ENCODE measurements at regions not wholly inside any gene's neighbourhood (a gene's known extent, or its start where the extent isn't known, plus 50 kb on each side); places are given as distances from the start of the nearest gene placed in this dataset.

DNA sequence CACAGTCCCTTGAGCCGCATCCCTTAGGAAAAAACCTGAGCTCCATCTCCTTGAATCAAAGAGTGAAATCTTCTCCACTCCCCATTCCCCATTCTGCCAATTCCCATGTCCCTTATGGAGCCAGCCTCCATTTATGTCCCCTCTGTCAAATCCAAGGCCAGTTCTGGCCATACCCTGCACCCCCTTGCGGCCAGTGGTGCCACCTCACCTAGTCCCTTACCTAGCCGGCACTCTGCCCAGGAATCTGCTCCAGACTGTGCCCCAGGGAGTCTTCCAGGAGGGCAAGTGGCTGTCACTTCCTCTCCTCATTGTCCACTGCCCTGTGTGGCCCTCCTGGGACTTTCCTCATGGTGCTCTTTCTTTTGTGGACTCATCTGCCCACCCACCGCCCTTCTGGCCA, 195.4 kb upstream of the RMP24 start:
- no peaks in the 10 kb centered on the region for H3K4me1 Mint-ChIP-seq
- no peaks in the 10 kb centered on the region for H3K4me1 ChIP-seq (ENCODE audit: control insufficient read depth in 2 of 2, insufficient read depth in 2 of 2, low read length in 2 of 2)
- H3K4me2 ChIP-seq (replicated peaks; ENCODE audit: low read depth, low read length, poor library complexity, severe bottlenecking): no peak overlapping the region
- peaks cover 0 to 8% (median 0%) of the 10 kb centered on the region in 4 experiments for H3K27me3 ChIP-seq (replicated peaks in 1 of 4; ENCODE audit: control extremely low read depth in 1 of 4, control insufficient read depth in 3 of 4, insufficient read depth in 4 of 4, low read length in 3 of 4)
- no peaks in the 10 kb centered on the region for H4K20me1 ChIP-seq (ENCODE audit: control insufficient read depth, insufficient read depth, low read length, poor library complexity, severe bottlenecking)
- no peaks in the 10 kb centered on the region for H3K36me3 ChIP-seq (replicated peaks in 1 of 2; ENCODE audit: control extremely low read depth in 1 of 2, control insufficient read depth in 1 of 2, extremely low read depth in 1 of 2, insufficient read depth in 2 of 2, low read length in 1 of 2)
- DNase-seq: no peak
- H3K4me3 ChIP-seq (ENCODE audit: control extremely low read depth in 1 of 5, extremely low read depth in 1 of 5, insufficient read depth in 1 of 5, low read depth in 2 of 5, low read length in 4 of 5): no peak overlapping the region
- no peak overlapping the region for H2AFZ ChIP-seq (ENCODE audit: insufficient read depth, low read depth, low read length, poor library complexity, severe bottlenecking)
- no peaks in the 10 kb centered on the region for H3K9me3 Mint-ChIP-seq (ENCODE audit: insufficient read depth)
- no peak overlapping the region for H3K27ac ChIP-seq (ENCODE audit: low read length in 2 of 2)
- H3K9me3 ChIP-seq (ENCODE audit: control extremely low read depth in 1 of 3, control insufficient read depth in 2 of 3, insufficient read depth in 1 of 3, low read length in 2 of 3): peaks cover 0 to 5% (median 0%) of the 10 kb centered on the region in 3 donors
- ChIA-PET CTCF (interaction anchor here (1.4 kb wide), 1 partner anchor 21 kb away, joined by 4 read pairs; no protein-coding TSS in a partner anchor), POLR2A (no interaction called here)
- 83% methylated on average over 4 of the region's 4 CpGs for WGBS (ENCODE audit: insufficient coverage)
- H3K27ac Mint-ChIP-seq: no peak overlapping the region
- no peaks in the 10 kb centered on the region for H3K79me2 ChIP-seq (ENCODE audit: control insufficient read depth, insufficient read depth, low read length)
- H3K27me3 Mint-ChIP-seq: peaks cover 24% of the 10 kb centered on the region
- intact Hi-C loops (cut with micrococcal nuclease): no loop called here
- no peak overlapping the region for H3K9ac ChIP-seq (ENCODE audit: low read length)
- ATAC-seq (ENCODE audit: low read depth): no peak
- TF ChIP-seq EZH2 (IDR thresholded peaks at IDR 0.05; ENCODE audit: borderline replicate concordance, insufficient read depth, low read depth, low read length, poor library complexity, severe bottlenecking): no peak
- no peak for TF ChIP-seq CTCF (IDR thresholded peaks at IDR 0.05)
- H3K4me3 Mint-ChIP-seq: no peak overlapping the region

GRCh38 chr18:35778850-35779627, 193.4 kb upstream of the RMP24 start:
- Mint-ChIP-seq H3K27ac (no peak overlapping the region), H3K4me3 (no peak overlapping the region), H3K27me3 (peaks cover 24% of the 10 kb centered on the region), H3K4me1 (no peaks in the 10 kb centered on the region), H3K9me3 (ENCODE audit: insufficient read depth) (no peaks in the 10 kb centered on the region)
- H2AFZ ChIP-seq (ENCODE audit: insufficient read depth, low read depth, low read length, poor library complexity, severe bottlenecking): no peak overlapping the region
- WGBS (ENCODE audit: insufficient coverage): 78% methylated on average over 3 of the region's 4 CpGs
- H3K4me1 ChIP-seq (ENCODE audit: control insufficient read depth in 2 of 2, insufficient read depth in 2 of 2, low read length in 2 of 2): no peaks in the 10 kb centered on the region
- H4K20me1 ChIP-seq (ENCODE audit: control insufficient read depth, insufficient read depth, low read length, poor library complexity, severe bottlenecking): no peaks in the 10 kb centered on the region
- CTCF ChIA-PET: no interaction called here
- peaks cover 0 to 5% (median 0%) of the 10 kb centered on the region in 3 donors for H3K9me3 ChIP-seq (ENCODE audit: control extremely low read depth in 1 of 3, control insufficient read depth in 2 of 3, insufficient read depth in 1 of 3, low read length in 2 of 3)
- H3K9ac ChIP-seq (ENCODE audit: low read length): no peak overlapping the region
- H3K4me2 ChIP-seq (replicated peaks; ENCODE audit: low read depth, low read length, poor library complexity, severe bottlenecking): no peak overlapping the region
- ATAC-seq (ENCODE audit: low read depth) (no peak), DNase-seq (no peak)
- H3K4me3 ChIP-seq (ENCODE audit: control extremely low read depth in 1 of 5, extremely low read depth in 1 of 5, insufficient read depth in 1 of 5, low read depth in 2 of 5, low read length in 4 of 5): no peak overlapping the region
- H3K27ac ChIP-seq (ENCODE audit: low read length in 2 of 2): no peak overlapping the region
- POLR2A ChIA-PET: no interaction called here
- H3K27me3 ChIP-seq (replicated peaks in 1 of 4; ENCODE audit: control extremely low read depth in 1 of 4, control insufficient read depth in 3 of 4, insufficient read depth in 4 of 4, low read length in 3 of 4): peaks cover 0 to 8% (median 0%) of the 10 kb centered on the region in 4 experiments
- intact Hi-C loops (cut with micrococcal nuclease): no loop called here
- TF ChIP-seq EZH2 (IDR thresholded peaks at IDR 0.05; ENCODE audit: borderline replicate concordance, insufficient read depth, low read depth, low read length, poor library complexity, severe bottlenecking) (no peak), CTCF (IDR thresholded peaks at IDR 0.05) (no peak)
- no peaks in the 10 kb centered on the region for H3K79me2 ChIP-seq (ENCODE audit: control insufficient read depth, insufficient read depth, low read length)
- no peaks in the 10 kb centered on the region for H3K36me3 ChIP-seq (replicated peaks in 1 of 2; ENCODE audit: control extremely low read depth in 1 of 2, control insufficient read depth in 1 of 2, extremely low read depth in 1 of 2, insufficient read depth in 2 of 2, low read length in 1 of 2)

Data from B cell (primary cell).